IMR-90 (cell line): ENCODE measurements at regions not wholly inside any gene's neighbourhood (a gene's known extent, or its start where the extent isn't known, plus 50 kb on each side); places are given as distances from the start of the nearest gene placed in this dataset.

ENCODE experiments used
- ATAC-seq: fragments of 200-7000 bp; cut with Tn5 transposase; 2 replicates; pipeline ENCODE4 v1.9.1; 2020; ENCODE audit warnings: low read depth, mild to moderate bottlenecking, moderate library complexity
- BruUV-seq: library from RNA; stranded (reverse); fragments of 400-500 nt; replicated peaks from 2 replicates; lab custom pipeline; 2021; lab: Mats Ljungman, UMichigan
- CTCF ChIA-PET: fragments of 300-600 bp; formaldehyde crosslinking; extraction: SDS; loops from one replicate; lab custom pipeline; 2021; ENCODE audit warnings: antibody characterized with exemption; lab: Yijun Ruan, JAX
- POLR2A ChIA-PET: fragments of 300-600 bp; sonication (Branson Sonifier 250); formaldehyde crosslinking; loops from one replicate; lab custom pipeline; 2022; ENCODE audit warnings: antibody characterized with exemption; ENCODE audit not compliant: unreplicated experiment; lab: Charles Lee
- DNase-seq: peaks from one replicate; pipeline ENCODE4 v3.0.0; 2013
- H2AFZ ChIP-seq: replicated peaks from 2 replicates; pipeline ENCODE3; 2013; ENCODE audit warnings: low read length, mild to moderate bottlenecking; ENCODE audit not compliant: poor library complexity
- H2AK5ac ChIP-seq: 2 replicates; pipeline ENCODE4 v1.6.1; 2013; ENCODE audit warnings: low read depth, low read length, inconsistent platforms
- H2AK9ac ChIP-seq: replicated peaks from 2 replicates; pipeline ENCODE3; 2013; ENCODE audit warnings: mild to moderate bottlenecking, low read depth, low read length, moderate library complexity; ENCODE audit not compliant: poor library complexity
- H2BK120ac ChIP-seq: 2 replicates; pipeline ENCODE4 v1.6.1; 2013; ENCODE audit warnings: low read depth, low read length, inconsistent platforms
- H2BK15ac ChIP-seq: 3 replicates; pipeline ENCODE4 v1.6.1; 2013; ENCODE audit warnings: low read depth, low read length, inconsistent platforms
- H2BK20ac ChIP-seq: 2 replicates; pipeline ENCODE4 v1.6.1; 2013; ENCODE audit warnings: low read depth, mild to moderate bottlenecking, inconsistent platforms, low read length, moderate library complexity
- H2BK5ac ChIP-seq: 2 replicates; pipeline ENCODE4 v1.6.1; 2013; ENCODE audit warnings: mild to moderate bottlenecking, low read depth, low read length, inconsistent platforms; ENCODE audit not compliant: poor library complexity, severe bottlenecking
- H3K14ac ChIP-seq: replicated peaks from 2 replicates; pipeline ENCODE4 v1.6.1; 2013; ENCODE audit warnings: low read depth, low read length, inconsistent platforms
- H3K18ac ChIP-seq: 2 replicates; pipeline ENCODE4 v1.6.1; 2013; ENCODE audit warnings: low read depth, low read length, control low read depth
- H3K23ac ChIP-seq: 2 replicates; pipeline ENCODE4 v1.6.1; 2013; ENCODE audit warnings: low read depth, low read length, inconsistent platforms
- H3K27ac ChIP-seq: 2 replicates; pipeline ENCODE4 v1.5.1; 2013; ENCODE audit warnings: mild to moderate bottlenecking, control low read depth, low read length; ENCODE audit not compliant: insufficient read depth
- H3K27me3 ChIP-seq: 2 replicates; pipeline ENCODE4 v1.6.1; 2013; ENCODE audit warnings: low read length; ENCODE audit not compliant: control insufficient read depth, insufficient read depth
- H3K36me3 ChIP-seq: 2 replicates; pipeline ENCODE4 v1.6.1; 2013; ENCODE audit warnings: low read length, mixed read lengths; ENCODE audit not compliant: control insufficient read depth, insufficient read depth
- H3K4ac ChIP-seq: 2 replicates; pipeline ENCODE4 v1.6.1; 2013; ENCODE audit warnings: low read depth, low read length, inconsistent platforms
- H3K4me1 ChIP-seq: 2 replicates; pipeline ENCODE4 v1.6.1; 2013; ENCODE audit warnings: low read length, mixed read lengths; ENCODE audit not compliant: control insufficient read depth, insufficient read depth
- H3K4me2 ChIP-seq: 2 replicates; pipeline ENCODE4 v1.6.1; 2013; ENCODE audit warnings: low read depth, mild to moderate bottlenecking, control low read depth, low read length, moderate library complexity
- H3K4me3 ChIP-seq: 2 replicates; pipeline ENCODE4 v1.5.1; 2013; ENCODE audit warnings: low read depth, mild to moderate bottlenecking, control low read depth, low read length, moderate library complexity; ENCODE audit not compliant: insufficient read depth
- H3K56ac ChIP-seq: 2 replicates; pipeline ENCODE4 v1.6.1; 2013; ENCODE audit warnings: low read length, inconsistent platforms; ENCODE audit not compliant: insufficient read depth; ENCODE audit errors: extremely low read depth
- H3K79me1 ChIP-seq, 2 experiments: 2 replicates each; pipeline ENCODE4 v1.6.1; 2013; ENCODE audit warnings: low read length in 2 of 2, inconsistent platforms in 1 of 2, low read depth in 1 of 2
- H3K9ac ChIP-seq: 2 replicates; pipeline ENCODE4 v1.6.1; 2013; ENCODE audit warnings: low read depth, low read length, control low read depth
- H3K9me1 ChIP-seq: 2 replicates; pipeline ENCODE4 v1.6.1; 2013; ENCODE audit warnings: low read length, inconsistent platforms; ENCODE audit not compliant: insufficient read depth
- H3K9me3 ChIP-seq: 2 replicates; pipeline ENCODE4 v1.6.1; 2013; ENCODE audit warnings: low read length; ENCODE audit not compliant: control insufficient read depth, insufficient read depth
- H4K20me1 ChIP-seq: 2 replicates; pipeline ENCODE4 v1.6.1; 2013; ENCODE audit warnings: low read length, inconsistent platforms; ENCODE audit not compliant: insufficient read depth
- H4K5ac ChIP-seq: 2 replicates; pipeline ENCODE4 v1.6.1; 2013; ENCODE audit warnings: mild to moderate bottlenecking, low read depth, low read length, control low read depth
- H4K8ac ChIP-seq, 2 experiments: 2 replicates each; pipeline ENCODE4 v1.6.1; 2013; ENCODE audit warnings: low read depth in 2 of 2, low read length in 2 of 2, control low read depth in 1 of 2, inconsistent platforms in 1 of 2
- H4K91ac ChIP-seq: 2 replicates; pipeline ENCODE4 v1.6.1; 2013; ENCODE audit warnings: low read depth, low read length, inconsistent platforms; ENCODE audit not compliant: insufficient read depth
- FOS ChIP-seq: fragments of 150-350 bp; IDR thresholded peaks from 2 replicates; pipeline ENCODE4 v1.6.1; 2016; ENCODE audit warnings: low read depth, low read length
- MAZ ChIP-seq: IDR thresholded peaks from 2 replicates; pipeline ENCODE4 v1.6.1; 2012; ENCODE audit warnings: low read depth, mild to moderate bottlenecking, low read length, improper control_type of control experiment, moderate library complexity, borderline replicate concordance
- POLR2A ChIP-seq: IDR thresholded peaks from 2 replicates; pipeline ENCODE4 v1.6.1; 2012; ENCODE audit warnings: mild to moderate bottlenecking, low read depth, low read length
- RAD21 ChIP-seq: IDR thresholded peaks from 2 replicates; pipeline ENCODE4 v1.6.1; 2012; ENCODE audit warnings: low read length, improper control_type of control experiment
- WGBS, 2 experiments: methylation state at CpG; one replicate each; pipeline versions ENCODE4 v1.1.5 to v1.1.7; 2013; ENCODE audit warnings: missing lambda C conversion rate in 2 of 2; ENCODE audit not compliant: insufficient read length in 1 of 2; ENCODE audit errors: extremely low coverage in 2 of 2; 5-methylcytosine and 5-hydroxymethylcytosine counted together
- dilution Hi-C: fragments of 300-500 bp; cut with HindIII; formaldehyde crosslinking; loops from one replicate; pipeline ENCODE4 v1.14.3; 2018; ENCODE audit warnings: low sequenced_read_pairs; ENCODE audit not compliant: unreplicated experiment
- in situ Hi-C: fragments of 300-500 bp; cut with MboI; formaldehyde crosslinking; loops from 3 replicates; pipeline ENCODE4 v1.14.3; 2019; ENCODE audit warnings: low sequenced_read_pairs, inconsistent platforms, mixed read lengths
- intact Hi-C: fragments of 100-400 bp; cut with micrococcal nuclease; formaldehyde crosslinking; loops from 2 replicates; pipeline ENCODE4 v1.10.0; 2022
- TF ChIP-seq, protein P1 (sequence below): fragments of 150-350 bp; IDR thresholded peaks from 2 replicates; pipeline ENCODE4 v1.6.1; 2017; ENCODE audit warnings: mild to moderate bottlenecking, antibody characterized with exemption, low read length, low read depth

DNA sequence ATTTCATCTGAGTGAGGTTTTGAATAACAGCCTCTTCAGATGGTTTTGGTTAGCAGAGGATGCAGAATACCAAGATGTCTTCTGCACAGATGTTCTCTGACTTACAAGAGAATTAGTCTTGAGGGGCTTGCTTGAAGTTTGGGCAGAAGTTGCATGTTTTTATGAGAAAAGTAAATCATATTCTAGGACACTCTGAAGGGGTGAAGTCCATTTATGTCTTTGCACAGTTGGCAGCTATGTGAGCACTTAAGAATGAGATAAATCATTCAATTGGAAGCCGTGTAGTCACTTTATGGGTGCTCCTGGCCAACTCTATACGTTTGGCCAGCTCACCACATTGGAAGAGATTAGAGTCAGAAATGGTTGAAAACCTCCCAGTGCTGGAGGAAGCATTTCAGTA, 252.7 kb upstream of the KCNIP4 start:
- Histone ChIP-seq H3K23ac (no peak overlapping the region), H2AK5ac (no peak overlapping the region), H2AK9ac (no peak overlapping the region), H3K9ac (no peak overlapping the region), H3K4me2 (no peak overlapping the region), H3K27me3 (no peaks in the 10 kb centered on the region), H2BK5ac (no peak overlapping the region), H3K36me3 (no peaks in the 10 kb centered on the region), H2AFZ (no peak overlapping the region), H3K9me3 (no peaks in the 10 kb centered on the region; the same call in 1 of the 2 replicates), H4K20me1 (no peaks in the 10 kb centered on the region), H3K4ac (no peak overlapping the region), H4K5ac (no peak overlapping the region), H3K56ac (no peak overlapping the region), H2BK120ac (no peak overlapping the region), H3K18ac (no peak overlapping the region), H2BK20ac (no peak overlapping the region), H4K91ac (no peak overlapping the region), H2BK15ac (no peak overlapping the region), H4K8ac (no peak overlapping the region), H3K4me1 (no peaks in the 10 kb centered on the region), H3K14ac (no peak overlapping the region), H3K79me1 (no peaks in the 10 kb centered on the region), H3K27ac (no peak overlapping the region), H3K4me3 (no peak overlapping the region), H3K9me1 (no peaks in the 10 kb centered on the region)
- WGBS, 2 experiments, result no CpG with 5 or more reads among the region's 2 CpGs
- POLR2A ChIA-PET, result no interaction called here
- TF ChIP-seq RAD21 (no peak), POLR2A (no peak), FOS (no peak), MAZ (no peak)
- TF ChIP-seq, protein P1, sequence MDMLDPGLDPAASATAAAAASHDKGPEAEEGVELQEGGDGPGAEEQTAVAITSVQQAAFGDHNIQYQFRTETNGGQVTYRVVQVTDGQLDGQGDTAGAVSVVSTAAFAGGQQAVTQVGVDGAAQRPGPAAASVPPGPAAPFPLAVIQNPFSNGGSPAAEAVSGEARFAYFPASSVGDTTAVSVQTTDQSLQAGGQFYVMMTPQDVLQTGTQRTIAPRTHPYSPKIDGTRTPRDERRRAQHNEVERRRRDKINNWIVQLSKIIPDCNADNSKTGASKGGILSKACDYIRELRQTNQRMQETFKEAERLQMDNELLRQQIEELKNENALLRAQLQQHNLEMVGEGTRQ, result no peak
- CTCF ChIA-PET, result no interaction called here
- intact Hi-C loops, result no loop called here
- no TSS peak for BruUV-seq
- DNase-seq (no peak), ATAC-seq (no peak)
- in situ Hi-C loops, result no loop called here
- dilution Hi-C loops, result no loop called here
